GM19372 (cell line): ENCODE measurements at regions not wholly inside any gene's neighbourhood (a gene's known extent, or its start where the extent isn't known, plus 50 kb on each side); places are given as distances from the start of the nearest gene placed in this dataset.
A peak's percentile ranks its signal among the peaks of the same experiment; 100 is the strongest.

Experiments used
- ATAC-seq: cut with Tn5 transposase; IDR thresholded peaks from one replicate; pipeline ENCODE4 v1.9.1; 2021; ENCODE audit warnings: mild to moderate bottlenecking, low read depth, moderate library complexity; ENCODE audit not compliant: unreplicated experiment

GRCh38 chr5:110021251-110021650 is 331.5 kb downstream of the MAN2A1 start:
- ATAC-seq = no peak

DNA sequence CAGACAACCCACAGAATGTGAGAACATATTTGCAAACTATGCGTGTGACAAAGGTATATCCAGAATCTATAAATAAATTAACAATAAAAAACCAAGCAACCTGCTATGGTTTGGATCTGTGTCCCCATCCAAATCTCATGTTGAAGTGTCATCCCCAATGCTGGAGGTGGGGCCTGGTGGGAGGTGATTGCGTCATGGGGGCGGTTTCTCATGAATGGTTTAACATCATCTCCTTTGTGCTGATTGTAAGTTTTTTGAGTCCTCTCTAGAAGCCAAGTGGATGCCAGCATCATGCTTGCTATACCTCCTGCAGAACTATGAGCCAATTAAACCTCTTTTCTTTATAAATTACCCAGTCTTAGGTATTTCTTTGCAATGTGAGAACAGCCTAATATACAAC is 335.4 kb downstream of the MAN2A1 start:
- no peak for ATAC-seq

DNA sequence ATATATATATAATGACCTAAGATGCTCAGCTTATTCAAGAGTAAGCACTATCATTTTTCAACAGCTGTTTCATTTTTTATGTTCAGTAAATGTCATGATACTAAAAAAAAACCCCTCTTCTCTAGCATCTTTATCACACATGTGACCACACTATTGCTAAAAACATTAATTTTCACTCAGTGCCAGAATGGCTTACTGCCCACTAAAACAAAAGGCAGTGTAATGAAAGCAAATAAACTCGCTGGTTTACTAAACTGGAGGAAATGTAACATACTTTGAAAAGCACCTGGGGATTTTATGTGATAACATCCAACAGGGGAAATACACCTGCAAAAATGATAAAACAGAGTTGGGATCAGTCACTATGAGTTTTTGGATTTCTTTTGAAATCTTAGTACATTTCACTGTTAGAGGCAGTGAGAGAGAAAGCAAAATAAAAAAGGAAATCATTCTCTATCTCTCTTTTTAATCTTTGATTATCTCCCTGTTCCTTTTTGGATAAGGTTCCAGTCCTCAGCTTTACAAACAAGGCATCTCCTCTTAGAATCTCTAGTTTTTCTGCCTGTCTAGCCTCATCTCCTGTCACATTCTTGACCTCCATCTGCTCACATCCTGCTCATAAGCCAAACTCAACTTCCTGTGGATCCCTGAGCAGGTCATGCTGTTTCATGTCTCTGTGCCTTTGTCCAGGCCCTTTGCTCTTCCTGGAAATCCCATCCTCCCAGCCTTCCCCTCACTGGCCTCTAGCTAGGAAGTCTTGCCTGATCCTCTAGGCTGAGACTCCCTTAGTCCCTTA is 338.0 kb downstream of the MAN2A1 start:
- no peak for ATAC-seq

GRCh38 chr5:110031402-110032140 is 341.8 kb downstream of the MAN2A1 start:
- ATAC-seq = no peak

- no peak for ATAC-seq
Measured at GRCh38 chr5:110032376-110032775, 342.6 kb downstream of the MAN2A1 start.

- no peak for ATAC-seq
Measured at GRCh38 chr5:110034056-110034600, 344.4 kb downstream of the MAN2A1 start.

- ATAC-seq = no peak
Measured at GRCh38 chr5:110038297-110038997, 348.7 kb downstream of the MAN2A1 start.

GRCh38 chr5:110040178-110040577 is 350.5 kb downstream of the MAN2A1 start:
- ATAC-seq = no peak

DNA sequence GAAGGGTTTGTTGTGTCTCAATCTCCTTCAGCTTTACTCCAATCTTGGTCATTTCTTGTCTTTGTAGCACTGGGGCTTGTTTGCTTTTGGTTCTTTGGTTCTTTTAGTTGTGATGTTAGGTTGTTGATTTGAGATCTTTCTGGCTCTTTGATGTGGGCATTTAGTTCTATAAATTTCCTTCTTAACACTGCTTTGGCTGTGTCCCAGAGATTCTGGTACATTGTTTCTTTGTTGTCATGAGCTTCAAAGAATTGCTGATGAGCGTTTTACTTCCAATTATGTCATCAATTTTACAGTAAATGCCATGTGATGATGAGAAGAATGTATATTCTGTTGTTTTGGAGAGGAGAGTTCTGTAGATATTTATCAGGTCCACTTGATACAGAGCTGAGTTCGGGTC is 353.3 kb downstream of the MAN2A1 start:
- no peak for ATAC-seq

DNA sequence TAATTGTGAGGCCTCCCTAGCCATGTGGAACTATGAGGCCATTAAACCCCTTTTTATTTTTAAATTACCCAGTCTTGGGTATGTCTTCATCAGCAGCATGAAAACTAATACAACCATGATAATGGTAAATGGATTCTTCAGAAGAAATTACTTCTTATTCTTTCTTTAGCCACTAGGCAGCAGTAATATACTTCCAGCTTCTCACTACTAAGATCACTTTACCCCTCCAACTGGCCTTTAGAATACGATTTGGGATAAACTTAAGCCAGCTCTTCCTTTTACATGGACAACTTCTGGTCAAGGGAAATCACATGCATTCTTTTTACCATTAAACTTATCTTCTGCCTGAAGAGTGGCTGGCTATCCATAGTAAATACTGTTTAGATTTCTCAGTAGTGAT is 355.4 kb downstream of the MAN2A1 start:
- no peak for ATAC-seq

- no peak for ATAC-seq
Measured at GRCh38 chr5:110048491-110048890, 358.8 kb downstream of the MAN2A1 start.

DNA sequence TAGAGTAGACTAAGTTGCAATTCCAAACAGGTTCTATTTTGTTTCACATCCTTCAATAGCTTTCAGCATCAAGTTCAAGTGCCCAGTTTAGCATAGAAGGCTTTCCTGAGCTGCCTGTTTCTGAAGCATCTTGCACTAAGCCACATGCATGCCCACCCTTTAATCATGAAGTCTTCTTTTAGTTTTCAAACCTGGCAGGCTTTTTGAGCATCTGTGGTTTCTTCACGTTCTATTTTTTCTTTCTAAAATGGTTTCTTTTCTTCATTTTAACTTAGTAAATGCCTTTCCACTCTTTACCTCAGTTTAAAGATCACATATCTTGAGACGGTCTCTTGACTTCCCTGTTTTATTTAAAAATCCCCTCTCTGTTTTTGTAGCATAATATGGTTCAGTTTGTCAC is 360.1 kb downstream of the MAN2A1 start:
- no peak for ATAC-seq

DNA sequence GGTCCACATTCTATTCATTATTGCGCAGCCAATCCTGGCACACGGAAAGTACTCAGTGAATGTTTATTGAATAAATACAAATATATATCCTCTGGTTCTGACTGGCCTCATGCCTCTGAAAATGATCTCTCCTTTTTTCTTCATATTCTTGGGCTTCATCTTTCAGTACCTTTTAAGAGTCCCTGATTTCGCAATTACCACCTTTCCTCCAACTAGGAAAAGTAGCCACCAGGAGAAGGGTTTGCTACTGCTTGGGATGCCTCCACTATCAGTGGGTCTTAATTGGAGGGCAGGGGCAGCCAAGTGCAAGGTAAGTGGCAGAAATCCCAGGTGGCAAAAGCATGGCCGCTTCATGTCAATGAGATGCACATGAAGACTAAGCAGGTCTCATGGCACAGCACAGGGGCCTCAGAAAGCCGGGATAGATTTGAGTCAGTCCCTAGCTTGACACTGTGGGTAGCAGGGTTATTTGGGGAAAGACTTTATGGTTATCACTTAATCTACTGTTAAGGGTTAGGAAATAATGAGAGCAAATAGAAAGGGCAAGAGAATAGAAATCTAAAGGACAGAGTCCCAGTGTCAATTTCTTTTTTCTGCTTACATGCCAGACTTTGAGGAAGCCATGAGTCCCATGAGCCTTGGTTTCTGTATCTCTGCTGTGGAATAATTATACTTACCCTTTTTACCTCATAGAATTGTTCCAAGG is 361.1 kb downstream of the MAN2A1 start:
- ATAC-seq = no peak

- ATAC-seq = no peak
Measured at GRCh38 chr5:110053205-110053604, 363.5 kb downstream of the MAN2A1 start.

- no peak for ATAC-seq
Measured at GRCh38 chr5:110053824-110054223, 364.1 kb downstream of the MAN2A1 start.

- ATAC-seq = peak; percentile 88
Measured at GRCh38 chr5:110054240-110054639, 364.5 kb downstream of the MAN2A1 start.

DNA sequence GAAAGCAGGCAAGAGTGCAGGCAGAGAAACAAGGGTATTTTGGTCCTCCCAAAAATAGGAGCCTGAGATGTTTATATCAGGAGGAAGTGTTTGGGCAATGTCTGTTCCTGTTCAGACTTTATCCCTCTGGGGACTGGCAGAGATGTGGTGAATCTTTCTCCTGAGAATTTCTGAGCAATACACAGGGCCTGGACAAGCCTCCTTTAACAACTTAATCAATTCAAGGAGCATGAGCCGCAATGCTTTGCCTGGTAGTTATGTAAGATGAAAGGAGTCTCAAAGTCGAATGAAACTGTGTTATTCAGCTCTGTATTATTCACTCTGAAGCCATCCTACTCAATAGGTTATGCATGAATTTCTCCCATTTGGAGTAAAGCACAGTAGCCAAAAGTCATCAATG is 365.6 kb downstream of the MAN2A1 start:
- no peak for ATAC-seq

DNA sequence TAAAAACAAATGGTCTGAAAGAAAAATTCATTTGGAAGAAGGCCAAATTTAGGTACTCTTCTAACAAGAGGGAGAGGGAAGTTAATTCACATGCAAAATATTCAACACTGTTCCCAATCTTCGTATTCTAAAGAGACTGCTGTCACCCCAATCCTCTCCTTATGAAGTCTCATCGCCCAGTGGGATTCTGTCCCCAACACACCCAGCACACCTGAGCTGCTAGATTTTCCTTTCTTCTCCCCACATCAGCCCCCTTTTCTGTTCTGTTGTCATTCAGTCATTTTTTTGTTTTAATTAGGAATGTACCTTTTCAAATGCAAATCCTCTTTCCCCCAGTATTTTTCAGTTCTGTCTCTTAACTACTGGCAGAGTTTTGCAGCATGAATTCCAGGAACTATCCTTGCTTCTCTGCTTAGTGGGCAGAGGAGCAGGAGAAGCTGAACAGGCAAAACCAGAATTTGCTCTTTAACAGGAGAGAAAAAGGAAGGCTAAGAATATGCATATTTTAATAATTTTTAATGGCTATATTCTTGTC is 366.9 kb downstream of the MAN2A1 start:
- no peak for ATAC-seq

DNA sequence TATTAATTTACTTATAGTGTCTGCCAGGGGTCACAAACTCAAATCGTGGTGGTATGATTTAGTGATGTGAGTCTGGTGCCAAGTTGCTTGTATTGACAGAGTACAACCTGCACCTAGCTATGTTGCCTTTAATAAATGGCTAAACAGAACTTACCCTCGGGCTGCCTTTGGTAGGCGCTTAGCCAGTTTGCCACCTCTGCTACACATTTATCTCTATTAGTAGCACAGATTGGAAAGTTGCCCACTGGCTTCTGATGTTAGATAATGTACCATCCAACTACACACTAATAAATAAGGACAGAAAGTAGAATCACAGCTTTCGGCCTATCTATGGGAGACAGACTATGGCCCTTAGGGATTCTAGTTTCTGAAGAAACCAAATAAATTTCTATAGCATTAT is 368.4 kb downstream of the MAN2A1 start:
- no peak for ATAC-seq

DNA sequence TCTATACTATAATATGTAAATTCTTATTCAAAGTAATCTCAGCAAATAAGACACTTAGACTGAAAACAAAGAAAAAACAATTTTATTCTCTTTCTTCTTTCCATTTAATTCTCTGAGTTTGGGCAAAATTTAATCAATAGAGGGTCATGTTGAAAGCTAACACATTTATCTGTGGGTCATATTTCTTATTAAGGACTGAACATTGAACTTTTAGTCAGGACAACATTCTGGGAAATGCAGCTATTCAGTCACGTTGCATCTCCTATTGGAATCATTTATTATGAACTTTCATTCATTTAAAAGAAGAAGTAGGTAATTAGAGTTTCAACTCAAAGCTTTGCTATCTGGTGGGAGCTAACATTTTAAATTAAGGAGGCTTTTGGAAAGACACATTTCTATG is 372.5 kb downstream of the MAN2A1 start:
- no peak for ATAC-seq
